Prostate gland (tissue), 2 donors: ENCODE measurements at regions not wholly inside any gene's neighbourhood (a gene's known extent, or its start where the extent isn't known, plus 50 kb on each side); places are given as distances from the start of the nearest gene placed in this dataset.

Experiments
- DNase-seq: peaks from one replicate; pipeline ENCODE4 v3.0.0-alpha.2; 2019; ENCODE audit warnings: low spot score
- H3K27ac ChIP-seq, 2 donors: fragments of 200-600 bp; sonication (generic); 2 replicates each; pipeline ENCODE4 v1.5.1; 2017 to 2019
- H3K27me3 ChIP-seq: fragments of 200-600 bp; sonication (generic); replicated peaks from 2 replicates; pipeline ENCODE4 v1.5.1; 2019; ENCODE audit not compliant: insufficient read depth
- H3K36me3 ChIP-seq, 2 donors: fragments of 200-600 bp; sonication (generic); 1 replicate in 1 of 2; 2 replicates in 1 of 2; pipeline versions ENCODE4 v1.5.1 to v1.8.1; 2017 to 2019
- H3K4me1 ChIP-seq: fragments of 200-600 bp; sonication (generic); replicated peaks from 2 replicates; pipeline ENCODE4 v1.5.1; 2019
- H3K4me3 ChIP-seq, 2 donors: fragments of 200-600 bp; sonication (generic); 2 replicates each; pipeline ENCODE4 v1.5.1; 2017 to 2019
- H3K9me3 ChIP-seq: fragments of 200-600 bp; sonication (generic); 2 replicates; pipeline ENCODE4 v1.5.1; 2017
- POLR2A ChIP-seq: fragments of 450-650 bp; IDR thresholded peaks from one replicate; pipeline ENCODE4 v1.6.1; 2016; ENCODE audit warnings: antibody characterized with exemption, mild to moderate bottlenecking
- POLR2AphosphoS5 ChIP-seq: sonication (generic); formaldehyde crosslinking; IDR thresholded peaks from one replicate; pipeline ENCODE4 v1.6.1; 2017; ENCODE audit warnings: antibody characterized with exemption
- WGBS: methylation state at CpG from one replicate; pipeline ENCODE4 v1.1.5; 2018; 5-methylcytosine and 5-hydroxymethylcytosine counted together
- intact Hi-C: fragments of 100-400 bp; cut with DNase I; formaldehyde crosslinking; loops from one replicate; pipeline ENCODE4 v1.14.2; 2022
- TF ChIP-seq, protein P1 (sequence below), 4 experiments: fragments of 200-600 bp in 2 of 4; fragments of 450-650 bp in 2 of 4; sonication (generic) in 2 of 4; IDR thresholded peaks; 1 replicate in 3 of 4; 2 replicates in 1 of 4; pipeline ENCODE4 v1.5.1; 2016 to 2019; ENCODE audit warnings: antibody characterized with exemption in 4 of 4, mild to moderate bottlenecking in 2 of 4, moderate library complexity in 2 of 4

DNA sequence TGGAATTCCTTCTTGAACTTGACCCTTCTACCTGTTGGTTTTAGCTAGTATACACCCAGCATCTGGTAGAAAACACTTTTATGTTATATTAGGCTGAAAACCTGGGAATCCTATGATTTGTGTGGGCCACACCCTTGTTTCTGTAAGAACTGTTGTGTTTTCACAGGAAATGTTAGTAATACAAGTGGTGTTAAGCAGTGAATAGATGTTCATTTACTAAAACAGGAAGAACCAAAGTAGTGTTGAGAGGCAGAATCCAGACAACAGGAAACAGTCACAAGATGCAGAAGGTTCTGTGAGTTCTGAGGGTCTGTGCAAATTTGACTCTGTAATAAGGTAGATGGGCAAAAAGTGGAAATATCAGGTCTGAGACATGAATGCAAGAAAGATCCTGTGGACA, 73.0 kb upstream of the RAI14 start:
- no peak overlapping the region for H3K4me3 ChIP-seq
- TF ChIP-seq, protein P1, sequence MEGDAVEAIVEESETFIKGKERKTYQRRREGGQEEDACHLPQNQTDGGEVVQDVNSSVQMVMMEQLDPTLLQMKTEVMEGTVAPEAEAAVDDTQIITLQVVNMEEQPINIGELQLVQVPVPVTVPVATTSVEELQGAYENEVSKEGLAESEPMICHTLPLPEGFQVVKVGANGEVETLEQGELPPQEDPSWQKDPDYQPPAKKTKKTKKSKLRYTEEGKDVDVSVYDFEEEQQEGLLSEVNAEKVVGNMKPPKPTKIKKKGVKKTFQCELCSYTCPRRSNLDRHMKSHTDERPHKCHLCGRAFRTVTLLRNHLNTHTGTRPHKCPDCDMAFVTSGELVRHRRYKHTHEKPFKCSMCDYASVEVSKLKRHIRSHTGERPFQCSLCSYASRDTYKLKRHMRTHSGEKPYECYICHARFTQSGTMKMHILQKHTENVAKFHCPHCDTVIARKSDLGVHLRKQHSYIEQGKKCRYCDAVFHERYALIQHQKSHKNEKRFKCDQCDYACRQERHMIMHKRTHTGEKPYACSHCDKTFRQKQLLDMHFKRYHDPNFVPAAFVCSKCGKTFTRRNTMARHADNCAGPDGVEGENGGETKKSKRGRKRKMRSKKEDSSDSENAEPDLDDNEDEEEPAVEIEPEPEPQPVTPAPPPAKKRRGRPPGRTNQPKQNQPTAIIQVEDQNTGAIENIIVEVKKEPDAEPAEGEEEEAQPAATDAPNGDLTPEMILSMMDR (IDR thresholded peaks at IDR 0.05): no peak
- DNase-seq: no peak
- H3K27me3 ChIP-seq: no peaks in the 10 kb centered on the region
- H3K9me3 ChIP-seq: no peaks in the 10 kb centered on the region
- no peaks in the 10 kb centered on the region for H3K4me1 ChIP-seq
- H3K36me3 ChIP-seq: no peaks in the 10 kb centered on the region
- intact Hi-C loops: no loop called here
- H3K27ac ChIP-seq: no peak overlapping the region

DNA sequence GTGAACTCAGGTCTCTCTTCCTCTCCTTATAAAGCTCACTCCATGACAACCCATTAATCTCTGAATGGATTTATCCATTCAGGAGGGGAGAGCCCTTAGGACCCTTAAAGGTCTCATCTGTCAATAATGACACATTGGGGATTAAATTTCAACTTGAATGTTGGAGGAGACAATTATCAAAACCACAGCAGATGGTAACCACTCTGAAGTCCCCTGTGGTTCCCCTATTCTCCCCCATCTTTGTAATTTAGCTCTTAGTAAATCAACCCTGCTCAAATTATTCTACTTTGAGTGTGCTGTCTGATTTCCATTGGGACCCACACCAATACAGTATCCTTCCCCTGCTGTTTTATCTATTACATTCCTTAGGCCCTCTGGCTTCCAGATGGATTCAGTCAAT, 72.0 kb upstream of the RAI14 start:
- Histone ChIP-seq H3K36me3 (no peaks in the 10 kb centered on the region), H3K4me1 (no peaks in the 10 kb centered on the region), H3K27me3 (no peaks in the 10 kb centered on the region), H3K9me3 (no peaks in the 10 kb centered on the region), H3K4me3 (no peak overlapping the region), H3K27ac (no peak overlapping the region)
- intact Hi-C loops: no loop called here
- no peak for DNase-seq
- TF ChIP-seq, protein P1 (IDR thresholded peaks at IDR 0.05): no peak

DNA sequence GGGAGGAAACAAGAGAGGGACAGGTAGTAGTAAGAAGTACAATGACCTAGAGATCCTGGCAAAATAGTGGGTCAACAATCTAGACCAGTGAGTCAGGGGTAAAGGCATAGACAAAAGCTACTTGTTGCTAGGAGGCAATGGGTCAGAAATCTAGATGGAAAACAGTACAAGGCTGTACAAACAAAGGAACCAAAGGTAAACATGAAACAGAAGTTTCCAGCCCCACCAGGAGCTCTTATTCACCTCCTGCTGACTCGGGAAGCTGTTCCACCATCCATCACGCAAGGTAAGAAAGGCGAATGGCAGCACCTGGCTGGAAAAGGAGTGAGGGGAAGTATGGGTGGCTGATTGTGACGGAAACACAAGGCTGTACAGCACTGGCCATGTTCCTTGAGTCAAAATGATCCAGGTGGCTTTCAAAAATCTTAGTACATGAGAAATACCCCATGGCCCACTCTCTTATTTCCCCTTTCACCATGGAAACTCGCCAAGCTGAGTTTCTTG, 70.5 kb upstream of the RAI14 start:
- no peaks in the 10 kb centered on the region for H3K27me3 ChIP-seq
- TF ChIP-seq POLR2AphosphoS5: no peak
- no peak for TF ChIP-seq POLR2A
- TF ChIP-seq, protein P1 (IDR thresholded peaks at IDR 0.05): no peak
- no peaks in the 10 kb centered on the region for H3K9me3 ChIP-seq
- H3K27ac ChIP-seq: no peak overlapping the region
- intact Hi-C loops: no loop called here
- no peaks in the 10 kb centered on the region for H3K36me3 ChIP-seq
- 69% methylated on average over 5 of the region's 5 CpGs for WGBS
- no peaks in the 10 kb centered on the region for H3K4me1 ChIP-seq
- H3K4me3 ChIP-seq: no peak overlapping the region
- DNase-seq: no peak

DNA sequence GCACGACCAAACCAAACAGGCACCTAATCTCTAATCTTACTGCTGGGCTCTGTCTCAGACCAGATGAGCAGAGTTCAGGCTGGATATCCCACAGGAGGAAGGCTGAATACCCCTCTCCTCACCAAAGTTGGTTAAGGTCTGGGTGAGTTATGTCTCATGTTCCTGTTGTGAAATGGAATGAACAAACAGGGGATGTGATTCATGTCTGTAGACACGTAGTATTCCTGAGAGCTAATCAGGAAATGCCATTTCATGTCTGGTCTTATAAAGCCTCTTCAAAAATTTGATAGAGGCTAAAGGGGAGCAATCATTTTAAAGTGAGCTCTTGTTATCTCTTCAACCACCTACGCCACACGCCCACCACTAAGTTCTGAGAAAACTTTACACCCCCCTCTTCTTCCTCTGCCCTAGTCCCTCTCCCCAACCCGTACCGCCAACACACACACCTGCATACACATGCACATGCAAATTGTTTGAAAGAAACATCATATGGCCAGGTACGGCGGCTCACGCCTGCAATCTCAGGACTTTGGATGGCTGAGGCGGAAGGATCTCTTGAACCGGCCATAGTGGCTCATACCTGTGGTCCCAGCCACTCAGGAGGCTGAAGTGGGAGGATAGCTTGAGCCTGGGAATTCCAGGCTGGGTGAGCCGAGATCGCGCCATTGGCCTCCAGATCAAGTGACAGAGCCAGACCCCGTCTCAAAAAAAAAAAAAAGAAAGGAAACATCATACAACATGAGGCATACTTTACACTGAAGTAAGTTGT, 69.8 kb upstream of the RAI14 start:
- no peak overlapping the region for H3K4me3 ChIP-seq
- TF ChIP-seq, protein P1 (IDR thresholded peaks at IDR 0.05): no peak
- TF ChIP-seq POLR2AphosphoS5: peak; percentile 7
- H3K27me3 ChIP-seq: no peaks in the 10 kb centered on the region
- DNase-seq: no peak
- H3K27ac ChIP-seq: no peak overlapping the region
- intact Hi-C loops: no loop called here
- H3K9me3 ChIP-seq: no peaks in the 10 kb centered on the region
- 91% methylated on average over 15 of the region's 15 CpGs for WGBS
- no peaks in the 10 kb centered on the region for H3K4me1 ChIP-seq
- no peaks in the 10 kb centered on the region for H3K36me3 ChIP-seq
